K562 (cell line): ENCODE measurements at regions not wholly inside any gene's neighbourhood (a gene's known extent, or its start where the extent isn't known, plus 50 kb on each side); places are given as distances from the start of the nearest gene placed in this dataset.
A peak's percentile ranks its signal among the peaks of the same experiment; 100 is the strongest.

Experiments
- ATAC-seq: fragments of 200-7000 bp; cut with Tn5 transposase; 3 replicates; pipeline ENCODE4 v1.9.1; 2020; ENCODE audit warnings: moderate library complexity
- BruUV-seq: library from RNA; stranded (reverse); fragments of 400-500 nt; replicated peaks from 2 replicates; lab custom pipeline; 2021; lab: Mats Ljungman, UMichigan
- CTCF ChIA-PET: fragments of 300-600 bp; formaldehyde crosslinking; extraction: SDS; loops from one replicate; lab custom pipeline; 2021; ENCODE audit warnings: low intra/inter-chr PET ratio; lab: Yijun Ruan, JAX
- POLR2A ChIA-PET: fragments of 300-600, 350-650 bp; sonication (Branson Sonifier 250); formaldehyde crosslinking; extraction: SDS; loops from one replicate; lab custom pipeline; 2021; ENCODE audit warnings: antibody characterized with exemption, inconsistent platforms; lab: Yijun Ruan, JAX
- DNase-seq, 4 experiments: peaks; one replicate each; pipeline versions ENCODE4 v3.0.0 to v3.0.0-alpha.2; 2011 to 2018; ENCODE audit warnings: low spot score in 3 of 4, mixed read lengths in 3 of 4; ENCODE audit errors: extremely low read depth in 1 of 4
- FAIRE-seq: peaks from 2 replicates; lab custom pipeline; 2011; peaks lifted over from hg19 to GRCh38; lab: Jason Lieb, UNC
- H2AFZ ChIP-seq: 2 replicates; pipeline ENCODE4 v1.6.0; 2011; ENCODE audit warnings: low read depth, low read length, control low read depth, inconsistent platforms
- H3K27ac ChIP-seq: fragments of 200-600 bp; 3 replicates; pipeline ENCODE4 v1.8.0; 2011; ENCODE audit warnings: low read depth, mild to moderate bottlenecking, control low read depth, inconsistent platforms, low read length, moderate library complexity, mixed read lengths; ENCODE audit errors: extremely low read depth
- H3K27me3 ChIP-seq, 2 experiments: fragments of 300-600 bp in 1 of 2; 2 replicates in 1 of 2; 3 replicates in 1 of 2; pipeline versions ENCODE4 v1.6.0 to v1.8.0; 2011; ENCODE audit warnings: inconsistent platforms in 2 of 2, low read length in 2 of 2, mild to moderate bottlenecking in 1 of 2, mixed read lengths in 1 of 2, moderate library complexity in 1 of 2; ENCODE audit not compliant: control insufficient read depth in 2 of 2, insufficient read depth in 2 of 2
- H3K36me3 ChIP-seq: fragments of 300-600 bp; 3 replicates; pipeline ENCODE4 v1.8.0; 2011; ENCODE audit warnings: mild to moderate bottlenecking, low read length, inconsistent platforms; ENCODE audit not compliant: control insufficient read depth, insufficient read depth
- H3K4me1 ChIP-seq, 2 experiments: fragments of 200-600 bp in 1 of 2; replicated peaks in 1 of 2; 2 replicates in 1 of 2; 3 replicates in 1 of 2; pipeline versions ENCODE4 v1.5.1 to v1.8.0; 2011; ENCODE audit warnings: inconsistent platforms in 2 of 2, low read length in 2 of 2, mild to moderate bottlenecking in 1 of 2, mixed read lengths in 1 of 2, moderate library complexity in 1 of 2; ENCODE audit not compliant: control insufficient read depth in 2 of 2, insufficient read depth in 2 of 2
- H3K4me2 ChIP-seq: 2 replicates; pipeline ENCODE4 v1.6.1; 2011; ENCODE audit warnings: low read length, control low read depth, inconsistent platforms, mixed read lengths; ENCODE audit not compliant: insufficient read depth
- H3K4me3 ChIP-seq: fragments of 200-600 bp; sonication (generic), shearing (Covaris generic); 2 replicates; pipeline ENCODE4 v1.5.1; 2016; ENCODE audit warnings: control low read depth, inconsistent platforms
- H3K79me2 ChIP-seq: fragments of 200-600 bp; 3 replicates; pipeline ENCODE4 v1.8.0; 2011; ENCODE audit warnings: low read length, inconsistent platforms; ENCODE audit not compliant: control insufficient read depth, insufficient read depth
- H3K9ac ChIP-seq, 2 experiments: 2 replicates each; pipeline versions ENCODE4 v1.6.0 to v1.6.1; 2011; ENCODE audit warnings: low read depth in 2 of 2, low read length in 2 of 2, control low read depth in 1 of 2, inconsistent platforms in 1 of 2, mild to moderate bottlenecking in 1 of 2, mixed read lengths in 1 of 2; ENCODE audit not compliant: insufficient read depth in 1 of 2
- H3K9me1 ChIP-seq: one replicate; pipeline ENCODE4 v1.6.0; 2011; ENCODE audit warnings: inconsistent platforms, mild to moderate bottlenecking, low read length, moderate library complexity; ENCODE audit not compliant: control insufficient read depth, insufficient read depth
- H3K9me3 ChIP-seq: replicated peaks from 2 replicates; pipeline ENCODE4 v1.5.1; 2011; ENCODE audit warnings: low read depth, low read length, inconsistent platforms; ENCODE audit not compliant: control insufficient read depth, insufficient read depth
- H4K20me1 ChIP-seq: replicated peaks from 2 replicates; pipeline ENCODE4 v1.6.1; 2011; ENCODE audit warnings: low read length, inconsistent platforms, mixed read lengths; ENCODE audit not compliant: control insufficient read depth, insufficient read depth
- ATF4 ChIP-seq: fragments of 450-650 bp; formaldehyde crosslinking; IDR thresholded peaks from 2 replicates; pipeline ENCODE4 v1.4.0; 2022; ENCODE audit warnings: mild to moderate bottlenecking, moderate library complexity
- CHCHD3 ChIP-seq: fragments of 250-450 bp; sonication (Bioruptor Pico); IDR thresholded peaks from 2 replicates; pipeline ENCODE4 v2.1.2; 2022; ENCODE audit warnings: mild to moderate bottlenecking
- ESRRA ChIP-seq: fragments of 450-650 bp; IDR thresholded peaks from 2 replicates; pipeline ENCODE4 v1.6.1; 2014; ENCODE audit warnings: low read depth, mild to moderate bottlenecking, moderate library complexity, borderline replicate concordance
- FOSL1 ChIP-seq: fragments of 200-800 bp; sonication (Bioruptor generic); conservative IDR thresholded peaks from 2 replicates; pipeline ENCODE4 v1.6.1; 2016; ENCODE audit warnings: missing genetic modification characterization, missing compliant biosample characterization
- POLR2A ChIP-seq: fragments of 450-650 bp; conservative IDR thresholded peaks from 2 replicates; pipeline ENCODE4 v1.6.1; 2016
- PRDM10 ChIP-seq: fragments of 450-650 bp; IDR thresholded peaks from 2 replicates; pipeline ENCODE4 v1.6.1; 2018; ENCODE audit not compliant: partially characterized antibody
- ZKSCAN8 ChIP-seq: fragments of 200-800 bp; sonication (Bioruptor generic); IDR thresholded peaks from 2 replicates; pipeline ENCODE4 v1.6.1; 2016; ENCODE audit warnings: missing genetic modification characterization, missing compliant biosample characterization
- ZNF174 ChIP-seq: fragments of 250-450 bp; sonication (Bioruptor Pico); IDR thresholded peaks from 2 replicates; pipeline ENCODE4 v1.4.0; 2020; ENCODE audit warnings: mild to moderate bottlenecking
- ZNF175 ChIP-seq: fragments of 200-800 bp; sonication (Bioruptor generic); IDR thresholded peaks from 2 replicates; pipeline ENCODE4 v1.6.1; 2016; ENCODE audit warnings: low read depth, mild to moderate bottlenecking, missing genetic modification characterization, missing compliant biosample characterization
- WGBS: fragments of 100-300 bp; shearing (Covaris generic); methylation state at CpG from one replicate; pipeline ENCODE4 v1.1.6; 2016; ENCODE audit warnings: low coverage, mixed read lengths; ENCODE audit not compliant: insufficient coverage; ENCODE audit errors: missing lambda C conversion rate; 5-methylcytosine and 5-hydroxymethylcytosine counted together
- in situ Hi-C: fragments of 300-500 bp; cut with MboI; formaldehyde crosslinking; loops from 4 replicates; pipeline ENCODE4 v1.15.0; 2018; ENCODE audit warnings: inconsistent platforms, mixed read lengths
- intact Hi-C: fragments of 100-400 bp; cut with micrococcal nuclease; formaldehyde crosslinking; loops from 2 replicates; pipeline ENCODE4 v1.14.2; 2022

- Histone ChIP-seq H3K9me3 (no peaks in the 10 kb centered on the region; the same call in 1 of the 2 replicates), H3K9ac (no peak overlapping the region), H3K9me1 (no peaks in the 10 kb centered on the region), H3K4me3 (no peak overlapping the region), H3K4me2 (no peak overlapping the region), H2AFZ (no peak overlapping the region), H3K4me1 (peaks cover 0 to 3% of the 10 kb centered on the region in 2 experiments; a peak in 1 of 5 replicates), H3K36me3 (no peaks in the 10 kb centered on the region), H3K27ac (no peak overlapping the region), H3K27me3 (no peaks in the 10 kb centered on the region), H4K20me1 (no peaks in the 10 kb centered on the region), H3K79me2 (no peaks in the 10 kb centered on the region)
- FAIRE-seq (peak; percentile 67), ATAC-seq (peak; percentile 64), DNase-seq (peak in 1 of 4 experiments; percentile 22)
- TF ChIP-seq FOSL1 (tag) (peak; percentile 69), CHCHD3 (CRISPR knock-in tag) (no peak), POLR2A (no peak), ESRRA (no peak), PRDM10 (peak; percentile 82), ATF4 (CRISPR knock-in tag) (no peak), ZNF175 (CRISPR knock-in tag) (no peak), ZKSCAN8 (CRISPR knock-in tag) (no peak), ZNF174 (no peak)
- WGBS: 33% methylated on average over 4 of the region's 4 CpGs
- intact Hi-C loops: loop anchor here (5.0 to 10.0 kb wide), 3 partner anchors 236 to 1162 kb away; partner anchors contain the start of gene ZC3H12C
- CTCF ChIA-PET: no interaction called here
- in situ Hi-C loops: no loop called here
- no TSS peak for BruUV-seq
- POLR2A ChIA-PET: no interaction called here
Observed at GRCh38 chr11:109859045-109859724, 234.0 kb upstream of the ZC3H12C start.
